ENCODE measurements at regions not wholly inside any gene's neighbourhood (a gene's known extent, or its start where the extent isn't known, plus 50 kb on each side); places are given as distances from the start of the nearest gene placed in this dataset.
A peak's percentile ranks its signal among the peaks of the same experiment; 100 is the strongest.

DNA sequence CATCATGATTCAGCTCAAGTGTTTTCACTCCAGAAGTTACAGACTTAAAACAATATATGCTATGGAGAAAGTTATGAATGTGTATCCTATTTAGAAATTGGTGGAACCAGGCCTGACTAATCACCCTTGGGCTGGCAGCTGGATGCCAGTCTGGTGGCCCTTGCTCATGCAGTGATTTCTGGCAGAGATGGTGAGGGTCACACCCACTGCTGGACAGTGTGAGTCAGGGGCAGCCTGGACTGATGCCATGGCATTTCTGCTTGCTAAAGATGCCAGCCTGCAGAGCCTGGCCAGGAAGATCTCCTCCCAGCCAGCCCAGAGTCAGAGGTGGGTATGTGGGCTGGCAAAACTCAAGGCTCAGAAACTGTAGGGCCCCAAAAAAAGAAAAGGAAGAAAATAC, 695.7 kb downstream of the CDY2B start:
- no peaks in the 10 kb centered on the region for H3K4me1 Mint-ChIP-seq (ENCODE audit: low read depth)
- no peaks in the 10 kb centered on the region for H3K27me3 Mint-ChIP-seq (ENCODE audit: low read depth)
- H3K4me3 Mint-ChIP-seq = no peak overlapping the region
- ATAC-seq (replicated peaks in 1 of 2) (no peak), DNase-seq (no peak)
- H3K27ac Mint-ChIP-seq = no peak overlapping the region
- H3K36me3 Mint-ChIP-seq (ENCODE audit: insufficient read depth in 2 of 2) = no peaks in the 10 kb centered on the region
- peaks cover 0 to 4% of the 10 kb centered on the region in 2 donors for H3K9me3 Mint-ChIP-seq

DNA sequence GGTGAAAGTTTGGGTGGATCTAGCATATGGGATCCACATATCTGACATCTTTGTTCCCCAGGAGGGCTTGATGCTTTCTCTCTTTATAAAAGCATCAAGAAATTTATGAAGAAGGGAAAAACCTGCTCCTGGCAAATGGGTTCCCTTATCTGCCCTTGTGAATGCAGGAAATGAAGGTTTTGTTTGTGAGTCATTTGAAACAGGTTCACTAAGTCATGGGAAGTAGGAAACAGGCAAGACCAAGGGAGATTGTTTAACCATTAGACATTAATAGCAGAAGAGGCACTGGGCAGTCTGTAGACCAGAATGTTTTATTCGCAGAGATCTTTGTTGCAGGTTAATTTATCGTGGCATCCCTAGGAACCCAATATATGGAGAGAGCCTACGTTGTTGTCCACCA, 713.1 kb downstream of the CDY2B start:
- Mint-ChIP-seq H3K4me1 (ENCODE audit: low read depth) (no peaks in the 10 kb centered on the region), H3K9me3 (peaks cover 0 to 8% of the 10 kb centered on the region in 2 donors), H3K27ac (no peak overlapping the region), H3K4me3 (no peak overlapping the region), H3K27me3 (ENCODE audit: low read depth) (no peaks in the 10 kb centered on the region), H3K36me3 (ENCODE audit: insufficient read depth in 2 of 2) (no peaks in the 10 kb centered on the region)
- no peak for DNase-seq
- ATAC-seq (replicated peaks in 1 of 2) = no peak

DNA sequence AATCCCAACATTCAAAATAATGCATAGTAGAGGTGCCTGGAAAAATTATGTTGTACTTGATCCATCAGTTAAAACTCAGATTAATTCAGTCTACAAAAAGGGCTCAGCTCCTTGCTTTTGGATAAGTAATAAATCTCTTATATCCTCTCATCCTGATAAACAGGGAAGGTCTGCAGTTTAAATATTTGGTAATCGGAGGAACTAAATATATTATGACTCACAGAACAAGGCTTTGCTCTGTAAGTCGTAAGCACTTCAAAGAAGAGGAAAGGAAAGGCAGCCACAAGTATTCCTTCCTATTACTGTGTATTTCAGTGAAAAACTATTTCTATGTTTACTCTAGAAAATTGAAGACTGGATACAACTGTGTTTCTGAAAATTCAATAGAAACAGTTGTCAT, 757.9 kb downstream of the CDY2B start:
- no peak for DNase-seq
- Mint-ChIP-seq H3K9me3 (no peaks in the 10 kb centered on the region), H3K27me3 (ENCODE audit: low read depth) (no peaks in the 10 kb centered on the region), H3K4me3 (no peak overlapping the region), H3K36me3 (ENCODE audit: insufficient read depth in 2 of 2) (no peaks in the 10 kb centered on the region), H3K27ac (no peak overlapping the region), H3K4me1 (ENCODE audit: low read depth) (no peaks in the 10 kb centered on the region)
- no peak for ATAC-seq (replicated peaks in 1 of 2)

DNA sequence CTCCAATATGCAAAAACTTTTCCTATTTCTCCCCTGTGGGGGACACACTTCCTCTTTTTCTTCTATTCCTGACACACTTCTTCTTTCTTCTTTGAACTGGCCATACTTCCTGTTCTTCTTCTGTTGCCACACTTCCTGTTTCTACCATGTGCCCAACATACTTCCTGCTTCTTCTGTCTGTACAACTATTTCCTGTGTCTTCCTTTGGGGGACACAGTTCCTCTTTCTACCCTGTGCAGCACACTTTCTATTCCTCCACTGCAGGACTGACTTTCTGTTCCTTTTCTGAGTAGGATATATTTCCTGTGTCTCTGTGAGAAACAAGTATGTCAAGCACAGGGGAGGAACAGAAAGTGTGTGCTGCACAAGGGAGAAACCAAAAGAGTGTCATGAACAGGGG, 794.7 kb downstream of the CDY2B start:
- DNase-seq = no peak
- Mint-ChIP-seq H3K36me3 (ENCODE audit: insufficient read depth in 2 of 2) (no peaks in the 10 kb centered on the region), H3K4me1 (ENCODE audit: low read depth) (no peaks in the 10 kb centered on the region), H3K4me3 (no peak overlapping the region), H3K27me3 (ENCODE audit: low read depth) (no peaks in the 10 kb centered on the region), H3K9me3 (peaks cover 0 to 4% of the 10 kb centered on the region in 2 donors), H3K27ac (no peak overlapping the region)
- ATAC-seq (replicated peaks in 1 of 2) = no peak

DNA sequence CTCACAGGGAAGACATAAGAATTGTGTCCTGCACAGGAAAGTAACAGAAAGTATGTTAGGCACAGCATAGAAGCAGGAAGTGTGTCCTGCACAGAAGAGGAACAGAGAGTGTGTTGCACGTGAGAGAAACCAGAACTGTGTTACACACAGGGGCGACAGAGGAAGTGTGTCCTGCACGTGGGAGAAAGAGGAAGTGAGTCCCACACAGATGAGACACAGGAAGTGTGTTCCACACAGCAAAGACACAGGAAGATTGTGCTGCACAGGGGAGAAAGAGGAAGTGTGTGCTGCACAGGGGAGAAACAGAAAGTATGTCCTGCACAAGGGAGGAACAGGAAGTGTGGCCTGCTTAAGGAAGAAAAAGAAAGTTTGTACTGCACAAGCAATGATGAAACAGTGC, 800.1 kb downstream of the CDY2B start:
- H3K36me3 Mint-ChIP-seq (ENCODE audit: insufficient read depth in 2 of 2) = peaks cover 0 to 36% of the 10 kb centered on the region in 2 donors
- H3K9me3 Mint-ChIP-seq = peaks cover 0 to 37% of the 10 kb centered on the region in 2 donors
- H3K4me3 Mint-ChIP-seq = no peak overlapping the region
- H3K27ac Mint-ChIP-seq = peak overlapping the region; percentile 20
- DNase-seq = no peak
- H3K4me1 Mint-ChIP-seq (ENCODE audit: low read depth) = no peaks in the 10 kb centered on the region
- no peaks in the 10 kb centered on the region for H3K27me3 Mint-ChIP-seq (ENCODE audit: low read depth)
- ATAC-seq (replicated peaks in 1 of 2) = no peak

DNA sequence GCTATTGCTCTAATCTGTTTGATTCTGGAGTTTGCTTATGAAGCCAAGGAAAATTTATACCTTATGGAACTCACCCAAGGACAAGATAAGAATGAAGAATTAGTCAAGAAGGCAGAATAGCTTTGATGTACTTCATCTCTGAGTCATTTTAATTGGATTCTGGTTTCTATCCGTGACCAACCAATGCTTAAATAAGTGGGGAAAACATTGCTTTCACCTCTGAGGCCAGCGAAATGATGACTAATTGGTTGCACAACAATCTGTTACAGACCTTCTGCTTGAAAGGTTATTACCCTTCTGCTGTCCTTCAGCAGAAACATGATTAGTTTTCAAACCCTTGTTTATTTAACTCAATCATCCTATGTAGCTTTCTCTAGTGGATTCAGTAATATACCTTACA, 812.7 kb downstream of the CDY2B start:
- Mint-ChIP-seq H3K4me1 (ENCODE audit: low read depth) (no peaks in the 10 kb centered on the region), H3K27ac (no peak overlapping the region), H3K4me3 (no peak overlapping the region), H3K36me3 (ENCODE audit: insufficient read depth in 2 of 2) (peaks cover 0 to 15% of the 10 kb centered on the region in 2 donors), H3K27me3 (ENCODE audit: low read depth) (no peaks in the 10 kb centered on the region), H3K9me3 (peaks cover 0 to 15% of the 10 kb centered on the region in 2 donors)
- DNase-seq = no peak
- no peak for ATAC-seq (replicated peaks in 1 of 2)

DNA sequence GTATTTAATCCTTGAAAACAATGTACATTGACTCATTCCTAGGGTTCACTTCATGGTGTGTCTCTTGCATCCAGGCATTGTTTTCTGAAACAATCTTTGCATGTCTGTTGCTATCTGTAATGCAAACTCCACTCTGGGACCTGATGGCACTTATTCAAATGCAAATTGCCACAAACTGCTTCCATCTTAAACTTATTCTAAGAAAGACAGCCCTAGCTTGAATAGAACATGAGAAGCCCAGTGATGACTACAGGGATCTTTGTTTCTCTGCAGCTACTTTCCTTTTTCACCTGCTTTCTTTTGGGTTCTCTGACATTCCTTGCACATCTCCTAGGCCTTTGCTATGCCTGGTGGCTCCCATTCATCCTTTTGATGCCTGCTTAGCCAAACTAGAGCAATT, 827.0 kb downstream of the CDY2B start:
- Mint-ChIP-seq H3K4me1 (ENCODE audit: low read depth) (no peaks in the 10 kb centered on the region), H3K9me3 (no peaks in the 10 kb centered on the region), H3K27me3 (ENCODE audit: low read depth) (no peaks in the 10 kb centered on the region), H3K27ac (no peak overlapping the region), H3K4me3 (no peak overlapping the region), H3K36me3 (ENCODE audit: insufficient read depth in 2 of 2) (no peaks in the 10 kb centered on the region)
- no peak for DNase-seq
- no peak for ATAC-seq (replicated peaks in 1 of 2)

DNA sequence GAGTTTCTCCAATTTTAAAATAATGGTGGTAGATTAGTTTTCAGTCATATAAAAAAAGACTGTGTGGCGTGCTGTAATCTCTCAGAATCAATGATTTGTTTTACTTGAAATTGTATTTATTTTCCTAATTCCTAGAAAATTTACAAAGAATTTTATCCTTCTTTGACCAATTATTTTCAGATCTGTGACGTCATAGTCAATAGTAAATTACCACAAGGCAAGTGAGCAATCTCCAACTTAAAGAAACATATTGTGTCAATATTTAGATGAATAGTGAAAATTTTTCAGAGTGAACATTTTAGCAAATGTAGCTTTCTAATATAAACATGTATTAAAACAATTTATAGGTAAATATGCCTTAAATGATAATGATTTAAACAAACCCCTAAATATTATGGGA, 829.6 kb downstream of the CDY2B start:
- Mint-ChIP-seq H3K27me3 (ENCODE audit: low read depth) (no peaks in the 10 kb centered on the region), H3K4me1 (ENCODE audit: low read depth) (no peaks in the 10 kb centered on the region), H3K27ac (no peak overlapping the region), H3K9me3 (no peaks in the 10 kb centered on the region), H3K4me3 (no peak overlapping the region), H3K36me3 (ENCODE audit: insufficient read depth in 2 of 2) (no peaks in the 10 kb centered on the region)
- no peak for DNase-seq
- no peak for ATAC-seq (replicated peaks in 1 of 2)

DNA sequence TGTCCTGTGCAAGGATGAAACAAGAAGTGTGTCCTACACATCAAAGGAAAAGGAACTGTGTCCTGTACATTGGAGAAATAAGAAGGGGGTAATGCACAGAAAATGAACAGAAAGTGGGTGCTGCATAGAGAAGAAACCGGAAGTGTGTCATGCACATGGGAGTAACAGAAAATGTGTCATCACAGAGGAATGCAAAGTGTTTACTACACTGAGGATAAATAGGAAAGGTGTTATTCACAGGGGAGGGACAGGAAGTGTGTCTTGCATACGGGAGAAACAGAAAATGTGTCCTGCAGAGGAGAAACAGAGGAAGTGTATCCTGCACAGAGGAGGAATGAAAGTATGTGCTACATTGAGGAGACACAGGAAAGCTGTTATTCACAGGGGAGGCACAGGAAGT, 834.9 kb downstream of the CDY2B start:
- no peaks in the 10 kb centered on the region for H3K27me3 Mint-ChIP-seq (ENCODE audit: low read depth)
- ATAC-seq (replicated peaks in 1 of 2) = no peak
- DNase-seq = no peak
- H3K4me1 Mint-ChIP-seq (ENCODE audit: low read depth) = no peaks in the 10 kb centered on the region
- peaks cover 0 to 8% of the 10 kb centered on the region in 2 donors for H3K36me3 Mint-ChIP-seq (ENCODE audit: insufficient read depth in 2 of 2)
- H3K4me3 Mint-ChIP-seq = no peak overlapping the region
- no peak overlapping the region for H3K27ac Mint-ChIP-seq
- peaks cover 0 to 9% of the 10 kb centered on the region in 2 donors for H3K9me3 Mint-ChIP-seq

DNA sequence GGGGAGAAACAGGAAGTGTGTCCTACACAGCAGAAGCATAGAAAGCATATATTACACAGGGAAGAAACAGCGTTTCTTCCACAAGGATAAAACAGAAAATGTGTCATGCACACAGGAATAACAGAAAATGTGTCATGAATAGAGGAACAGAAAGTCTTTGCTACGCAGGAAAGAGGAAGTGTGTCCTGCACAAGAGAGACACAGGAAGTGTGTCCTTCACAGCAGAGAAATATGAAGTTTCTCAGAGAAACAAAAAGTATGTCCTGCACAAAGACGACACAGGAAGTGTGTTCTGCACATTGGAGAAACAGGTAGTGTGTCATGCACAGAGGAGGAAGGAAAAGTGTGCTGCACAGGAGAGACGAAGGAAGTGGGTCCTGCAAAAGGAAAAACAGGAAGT, 835.3 kb downstream of the CDY2B start:
- Mint-ChIP-seq H3K9me3 (peaks cover 0 to 9% of the 10 kb centered on the region in 2 donors), H3K4me1 (ENCODE audit: low read depth) (no peaks in the 10 kb centered on the region), H3K4me3 (no peak overlapping the region), H3K27ac (no peak overlapping the region), H3K36me3 (ENCODE audit: insufficient read depth in 2 of 2) (peaks cover 0 to 8% of the 10 kb centered on the region in 2 donors), H3K27me3 (ENCODE audit: low read depth) (no peaks in the 10 kb centered on the region)
- no peak for ATAC-seq (replicated peaks in 1 of 2)
- no peak for DNase-seq

DNA sequence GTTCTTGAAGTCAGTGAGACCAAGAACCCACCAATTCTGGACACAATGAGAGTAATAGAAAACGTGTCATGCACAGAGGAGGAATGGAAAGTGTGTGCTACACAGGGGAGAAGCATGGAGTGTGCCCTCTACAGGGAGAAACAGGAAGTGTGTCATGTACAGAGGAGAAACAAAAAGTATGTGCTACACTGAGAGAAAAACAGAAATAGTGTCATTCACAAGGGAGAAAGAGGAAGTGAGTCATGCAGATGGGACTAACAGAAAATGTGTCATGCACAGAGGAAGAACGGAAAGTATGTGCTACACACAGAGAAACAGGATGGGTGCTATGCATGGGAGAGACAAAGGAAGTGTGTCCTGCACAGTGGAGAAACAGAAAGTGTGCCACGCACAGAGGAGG, 835.7 kb downstream of the CDY2B start:
- Mint-ChIP-seq H3K4me1 (ENCODE audit: low read depth) (no peaks in the 10 kb centered on the region), H3K36me3 (ENCODE audit: insufficient read depth in 2 of 2) (peaks cover 0 to 8% of the 10 kb centered on the region in 2 donors)
- peak in 1 of 2 donors; percentile 54 for ATAC-seq (replicated peaks in 1 of 2)

DNA sequence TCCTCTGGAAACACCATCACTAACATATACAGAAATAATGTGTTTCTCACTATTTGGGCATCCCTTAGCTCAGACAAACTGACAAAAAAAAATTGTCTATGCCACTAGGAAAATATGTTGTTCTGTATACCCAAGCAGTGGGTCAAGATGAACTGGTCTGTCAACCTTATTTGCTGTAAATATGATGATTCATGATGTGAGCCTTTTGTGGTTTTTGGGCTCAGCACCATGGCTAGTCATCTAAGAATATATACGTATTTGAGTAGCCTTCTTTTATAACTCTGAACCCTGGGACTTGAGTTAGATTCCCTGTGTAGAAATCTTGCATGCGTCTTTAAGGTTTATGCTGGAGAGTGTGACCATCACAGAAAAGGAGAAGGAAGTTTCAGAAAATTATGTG, 841.6 kb downstream of the CDY2B start:
- Mint-ChIP-seq H3K36me3 (ENCODE audit: insufficient read depth in 2 of 2) (peaks cover 0 to 8% of the 10 kb centered on the region in 2 donors), H3K27ac (no peak overlapping the region), H3K27me3 (ENCODE audit: low read depth) (no peaks in the 10 kb centered on the region), H3K4me3 (no peak overlapping the region), H3K4me1 (ENCODE audit: low read depth) (no peaks in the 10 kb centered on the region), H3K9me3 (peaks cover 0 to 9% of the 10 kb centered on the region in 2 donors)
- no peak for DNase-seq
- ATAC-seq (replicated peaks in 1 of 2) = no peak

More for the DNA sequence above, 835.7 kb downstream of the CDY2B start:
- H3K27me3 Mint-ChIP-seq (ENCODE audit: low read depth) = no peaks in the 10 kb centered on the region
- DNase-seq = no peak
- no peak overlapping the region for H3K27ac Mint-ChIP-seq
- H3K4me3 Mint-ChIP-seq = no peak overlapping the region
- peaks cover 0 to 9% of the 10 kb centered on the region in 2 donors for H3K9me3 Mint-ChIP-seq

DNA sequence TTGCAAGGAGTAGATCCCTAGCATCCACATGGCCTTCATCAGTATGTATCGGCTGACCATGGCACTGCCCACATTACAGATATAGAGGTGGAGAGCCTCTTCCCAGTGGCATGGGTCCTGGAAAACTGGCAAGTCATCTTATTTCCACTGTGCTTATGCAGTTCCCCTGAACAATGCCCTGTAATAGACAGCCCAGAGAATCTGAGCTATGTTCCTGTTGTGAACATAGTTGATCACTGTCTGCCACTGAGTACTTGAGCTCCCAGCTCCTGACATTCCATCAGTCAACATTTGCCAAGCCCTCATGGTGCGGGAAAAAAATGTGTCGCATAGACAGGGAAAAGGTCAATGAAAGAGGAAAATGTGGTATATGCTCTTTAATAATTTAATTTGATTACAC, 861.9 kb downstream of the CDY2B start:
- peaks cover 0 to 1% of the 10 kb centered on the region in 2 donors for H3K9me3 Mint-ChIP-seq
- ATAC-seq (replicated peaks in 1 of 2) (no peak), DNase-seq (no peak)
- H3K4me1 Mint-ChIP-seq (ENCODE audit: low read depth) = no peaks in the 10 kb centered on the region
- no peaks in the 10 kb centered on the region for H3K27me3 Mint-ChIP-seq (ENCODE audit: low read depth)
- H3K4me3 Mint-ChIP-seq = no peak overlapping the region
- H3K36me3 Mint-ChIP-seq (ENCODE audit: insufficient read depth in 2 of 2) = no peaks in the 10 kb centered on the region
- H3K27ac Mint-ChIP-seq = no peak overlapping the region

DNA sequence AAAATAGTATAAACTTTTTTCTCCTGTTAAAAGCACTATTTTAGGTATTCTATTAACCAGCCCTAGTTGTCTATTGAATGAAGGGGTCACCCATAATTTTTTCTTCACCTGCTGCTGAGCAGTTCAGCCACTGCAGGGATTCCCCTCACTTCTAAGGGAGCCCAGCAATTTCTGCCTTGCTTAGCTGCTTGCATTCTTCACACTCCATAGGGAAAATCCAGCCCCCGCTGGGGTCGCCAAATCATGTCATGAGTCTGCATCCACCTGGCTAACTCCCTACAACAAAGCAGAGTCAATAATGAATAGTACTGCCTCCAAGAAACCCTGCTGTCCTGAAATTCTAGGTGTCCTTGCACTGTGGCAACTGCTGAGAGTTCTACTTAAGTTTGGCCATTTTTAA, 886.5 kb downstream of the CDY2B start:
- H3K36me3 Mint-ChIP-seq (ENCODE audit: insufficient read depth in 2 of 2) = no peaks in the 10 kb centered on the region
- H3K27ac Mint-ChIP-seq = no peak overlapping the region
- no peak for ATAC-seq (replicated peaks in 1 of 2)
- DNase-seq = no peak
- H3K27me3 Mint-ChIP-seq (ENCODE audit: low read depth) = no peaks in the 10 kb centered on the region
- H3K4me3 Mint-ChIP-seq = no peak overlapping the region
- H3K9me3 Mint-ChIP-seq = peaks cover 0 to 6% of the 10 kb centered on the region in 2 donors
- H3K4me1 Mint-ChIP-seq (ENCODE audit: low read depth) = no peaks in the 10 kb centered on the region
